ENCODE measurements at regions not wholly inside any gene's neighbourhood (a gene's known extent, or its start where the extent isn't known, plus 50 kb on each side); places are given as distances from the start of the nearest gene placed in this dataset.

GRCh38 chr10:3892440-3893425 is 107.7 kb upstream of the KLF6 start:
- TF ChIP-seq POLR2AphosphoS5 (IDR thresholded peaks at IDR 0.05; ENCODE audit: low read depth, low read length) (no peak), CTCF (IDR thresholded peaks at IDR 0.05) (no peak), REST (IDR thresholded peaks at IDR 0.05; ENCODE audit: insufficient read depth in 1 of 2, low read depth in 2 of 2, low read length in 1 of 2) (no peak)

Data from Panc1 (cell line).